K562 (cell line): ENCODE measurements at regions not wholly inside any gene's neighbourhood (a gene's known extent, or its start where the extent isn't known, plus 50 kb on each side); places are given as distances from the start of the nearest gene placed in this dataset.

Experiments
- ARNT ChIP-seq, 2 experiments: fragments of 450-650 bp; IDR thresholded peaks; 2 replicates each; pipeline ENCODE4 v1.6.1; 2016; ENCODE audit warnings: mild to moderate bottlenecking in 1 of 2
- E2F3 ChIP-seq: fragments of 250-450 bp; sonication (Bioruptor Pico); IDR thresholded peaks from 2 replicates; pipeline ENCODE4 v1.4.0; 2020; ENCODE audit warnings: mild to moderate bottlenecking
- EHMT2 ChIP-seq: fragments of 450-650 bp; IDR thresholded peaks from 2 replicates; pipeline ENCODE4 v1.6.1; 2018; ENCODE audit warnings: antibody characterized with exemption
- ELK1 ChIP-seq: sonication (generic); formaldehyde crosslinking; IDR thresholded peaks from 2 replicates; pipeline ENCODE4 v1.8.1; 2022; ENCODE audit warnings: missing genetic modification reagents
- FOXJ3 ChIP-seq: sonication (generic); formaldehyde crosslinking; IDR thresholded peaks from 2 replicates; pipeline ENCODE4 v1.4.0; 2020; ENCODE audit warnings: mild to moderate bottlenecking, missing genetic modification reagents
- NBN ChIP-seq: fragments of 450-650 bp; IDR thresholded peaks from 2 replicates; pipeline ENCODE4 v1.6.1; 2016; ENCODE audit warnings: low read depth, mild to moderate bottlenecking
- POLR3G ChIP-seq: IDR thresholded peaks from 2 replicates; pipeline ENCODE4 v1.6.1; 2011; ENCODE audit not compliant: insufficient read length, insufficient replicate concordance; ENCODE audit errors: extremely low read depth
- POU5F1 ChIP-seq: fragments of 150-350 bp; IDR thresholded peaks from 2 replicates; pipeline ENCODE4 v1.6.1; 2014; ENCODE audit warnings: borderline replicate concordance, low read length, low read depth, mild to moderate bottlenecking; ENCODE audit not compliant: partially characterized antibody
- USF1 ChIP-seq: sonication (generic); formaldehyde crosslinking; IDR thresholded peaks from 2 replicates; pipeline ENCODE4 v1.9.0; 2022; ENCODE audit warnings: mild to moderate bottlenecking, missing genetic modification reagents
- ZBTB49 ChIP-seq: sonication (generic); formaldehyde crosslinking; IDR thresholded peaks from 2 replicates; pipeline ENCODE4 v1.8.0; 2022; ENCODE audit warnings: missing genetic modification reagents, mild to moderate bottlenecking, borderline replicate concordance
- TF ChIP-seq, protein P1 (sequence below), 2 experiments: fragments of 150-350 bp in 1 of 2; IDR thresholded peaks; 2 replicates each; pipeline ENCODE4 v1.6.1; 2012 to 2016; ENCODE audit warnings: low read depth in 2 of 2, low read length in 2 of 2, mild to moderate bottlenecking in 1 of 2, moderate library complexity in 1 of 2
- TF ChIP-seq, protein P2 (sequence below), 2 experiments: fragments of 200-800 bp in 1 of 2; sonication (Bioruptor generic) in 1 of 2; sonication (generic) in 1 of 2; formaldehyde crosslinking in 1 of 2; IDR thresholded peaks in 1 of 2; conservative IDR thresholded peaks in 1 of 2; 2 replicates each; pipeline versions ENCODE4 v1.5.0 to v1.6.1; 2016 to 2020; ENCODE audit warnings: missing compliant biosample characterization in 1 of 2, missing genetic modification characterization in 1 of 2, missing genetic modification reagents in 1 of 2

DNA sequence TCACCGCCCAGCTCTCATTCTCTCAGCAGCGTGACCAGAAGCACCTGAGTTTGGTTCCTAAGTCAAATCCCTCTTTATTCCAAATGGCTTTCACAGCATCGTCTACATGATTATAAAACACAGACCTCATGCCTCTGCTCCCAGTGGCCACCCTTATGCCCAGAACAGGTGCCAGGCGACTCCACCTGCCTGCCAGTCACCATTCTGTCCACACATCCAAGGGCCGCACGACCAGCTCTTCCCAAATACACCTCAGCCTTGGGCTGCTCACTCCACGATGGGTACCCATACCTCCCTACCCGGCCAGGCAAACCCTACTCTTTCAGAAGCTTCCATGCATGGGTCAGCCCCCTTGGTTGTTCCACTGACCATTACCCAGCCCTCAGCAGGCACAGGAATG is 851.6 kb upstream of the SALL3 start (continued):
- no peak for TF ChIP-seq ZBTB49 (CRISPR knock-in tag)
- TF ChIP-seq ELK1 (CRISPR knock-in tag) = no peak
- TF ChIP-seq E2F3 (CRISPR knock-in tag) = no peak
- TF ChIP-seq, protein P1, sequence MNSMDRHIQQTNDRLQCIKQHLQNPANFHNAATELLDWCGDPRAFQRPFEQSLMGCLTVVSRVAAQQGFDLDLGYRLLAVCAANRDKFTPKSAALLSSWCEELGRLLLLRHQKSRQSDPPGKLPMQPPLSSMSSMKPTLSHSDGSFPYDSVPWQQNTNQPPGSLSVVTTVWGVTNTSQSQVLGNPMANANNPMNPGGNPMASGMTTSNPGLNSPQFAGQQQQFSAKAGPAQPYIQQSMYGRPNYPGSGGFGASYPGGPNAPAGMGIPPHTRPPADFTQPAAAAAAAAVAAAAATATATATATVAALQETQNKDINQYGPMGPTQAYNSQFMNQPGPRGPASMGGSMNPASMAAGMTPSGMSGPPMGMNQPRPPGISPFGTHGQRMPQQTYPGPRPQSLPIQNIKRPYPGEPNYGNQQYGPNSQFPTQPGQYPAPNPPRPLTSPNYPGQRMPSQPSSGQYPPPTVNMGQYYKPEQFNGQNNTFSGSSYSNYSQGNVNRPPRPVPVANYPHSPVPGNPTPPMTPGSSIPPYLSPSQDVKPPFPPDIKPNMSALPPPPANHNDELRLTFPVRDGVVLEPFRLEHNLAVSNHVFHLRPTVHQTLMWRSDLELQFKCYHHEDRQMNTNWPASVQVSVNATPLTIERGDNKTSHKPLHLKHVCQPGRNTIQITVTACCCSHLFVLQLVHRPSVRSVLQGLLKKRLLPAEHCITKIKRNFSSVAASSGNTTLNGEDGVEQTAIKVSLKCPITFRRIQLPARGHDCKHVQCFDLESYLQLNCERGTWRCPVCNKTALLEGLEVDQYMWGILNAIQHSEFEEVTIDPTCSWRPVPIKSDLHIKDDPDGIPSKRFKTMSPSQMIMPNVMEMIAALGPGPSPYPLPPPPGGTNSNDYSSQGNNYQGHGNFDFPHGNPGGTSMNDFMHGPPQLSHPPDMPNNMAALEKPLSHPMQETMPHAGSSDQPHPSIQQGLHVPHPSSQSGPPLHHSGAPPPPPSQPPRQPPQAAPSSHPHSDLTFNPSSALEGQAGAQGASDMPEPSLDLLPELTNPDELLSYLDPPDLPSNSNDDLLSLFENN (IDR thresholded peaks at IDR 0.05; ENCODE audit: low read depth in 2 of 2, low read length in 2 of 2) = no peak
- no peak for TF ChIP-seq USF1 (CRISPR knock-in tag)
- TF ChIP-seq FOXJ3 (CRISPR knock-in tag) = no peak
- no peak for TF ChIP-seq ARNT (IDR thresholded peaks at IDR 0.05)
- no peak for TF ChIP-seq EHMT2
- no peak for TF ChIP-seq NBN
- no peak for TF ChIP-seq POU5F1
- TF ChIP-seq POLR3G = no peak
- TF ChIP-seq, protein P2, sequence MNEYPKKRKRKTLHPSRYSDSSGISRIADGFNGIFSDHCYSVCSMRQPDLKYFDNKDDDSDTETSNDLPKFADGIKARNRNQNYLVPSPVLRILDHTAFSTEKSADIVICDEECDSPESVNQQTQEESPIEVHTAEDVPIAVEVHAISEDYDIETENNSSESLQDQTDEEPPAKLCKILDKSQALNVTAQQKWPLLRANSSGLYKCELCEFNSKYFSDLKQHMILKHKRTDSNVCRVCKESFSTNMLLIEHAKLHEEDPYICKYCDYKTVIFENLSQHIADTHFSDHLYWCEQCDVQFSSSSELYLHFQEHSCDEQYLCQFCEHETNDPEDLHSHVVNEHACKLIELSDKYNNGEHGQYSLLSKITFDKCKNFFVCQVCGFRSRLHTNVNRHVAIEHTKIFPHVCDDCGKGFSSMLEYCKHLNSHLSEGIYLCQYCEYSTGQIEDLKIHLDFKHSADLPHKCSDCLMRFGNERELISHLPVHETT (CRISPR knock-in tag; conservative IDR thresholded peaks at IDR 0.05 in 1 of 2, IDR thresholded peaks at IDR 0.05 in 1 of 2) = no peak
